ENCODE measurements at regions not wholly inside any gene's neighbourhood (a gene's known extent, or its start where the extent isn't known, plus 50 kb on each side); places are given as distances from the start of the nearest gene placed in this dataset.

DNA sequence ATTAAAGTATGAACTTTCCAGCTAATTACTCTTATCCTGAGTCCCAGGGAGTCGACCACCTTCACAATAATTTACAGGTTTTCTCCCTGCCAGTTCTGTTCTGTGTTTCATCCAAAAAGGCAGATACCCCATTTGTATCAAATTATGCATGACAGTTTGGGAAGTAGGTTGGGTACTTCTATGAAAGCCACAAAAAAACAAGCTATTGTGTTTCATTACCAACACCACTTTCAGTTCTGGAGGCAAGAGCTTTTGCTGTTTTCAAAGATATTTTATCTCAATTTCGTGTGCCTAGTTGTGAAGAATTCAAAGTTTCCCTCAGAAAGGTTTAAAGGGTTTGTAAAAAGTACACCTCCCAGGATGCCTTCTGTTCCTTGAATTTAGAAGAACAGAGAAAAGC, 557.4 kb downstream of the FLRT2 start:
- TF ChIP-seq, protein P1, sequence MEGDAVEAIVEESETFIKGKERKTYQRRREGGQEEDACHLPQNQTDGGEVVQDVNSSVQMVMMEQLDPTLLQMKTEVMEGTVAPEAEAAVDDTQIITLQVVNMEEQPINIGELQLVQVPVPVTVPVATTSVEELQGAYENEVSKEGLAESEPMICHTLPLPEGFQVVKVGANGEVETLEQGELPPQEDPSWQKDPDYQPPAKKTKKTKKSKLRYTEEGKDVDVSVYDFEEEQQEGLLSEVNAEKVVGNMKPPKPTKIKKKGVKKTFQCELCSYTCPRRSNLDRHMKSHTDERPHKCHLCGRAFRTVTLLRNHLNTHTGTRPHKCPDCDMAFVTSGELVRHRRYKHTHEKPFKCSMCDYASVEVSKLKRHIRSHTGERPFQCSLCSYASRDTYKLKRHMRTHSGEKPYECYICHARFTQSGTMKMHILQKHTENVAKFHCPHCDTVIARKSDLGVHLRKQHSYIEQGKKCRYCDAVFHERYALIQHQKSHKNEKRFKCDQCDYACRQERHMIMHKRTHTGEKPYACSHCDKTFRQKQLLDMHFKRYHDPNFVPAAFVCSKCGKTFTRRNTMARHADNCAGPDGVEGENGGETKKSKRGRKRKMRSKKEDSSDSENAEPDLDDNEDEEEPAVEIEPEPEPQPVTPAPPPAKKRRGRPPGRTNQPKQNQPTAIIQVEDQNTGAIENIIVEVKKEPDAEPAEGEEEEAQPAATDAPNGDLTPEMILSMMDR (IDR thresholded peaks at IDR 0.05), result no peak
- TF ChIP-seq POLR2A (IDR thresholded peaks at IDR 0.05) (no peak), POLR2AphosphoS5 (IDR thresholded peaks at IDR 0.05) (no peak)

Measured in breast epithelium (tissue), 3 donors.